ENCODE measurements at regions not wholly inside any gene's neighbourhood (a gene's known extent, or its start where the extent isn't known, plus 50 kb on each side); places are given as distances from the start of the nearest gene placed in this dataset.

- TF ChIP-seq RAD21 (IDR thresholded peaks at IDR 0.05 in 1 of 2, conservative IDR thresholded peaks at IDR 0.05 in 1 of 2; ENCODE audit: low read depth in 2 of 2, low read length in 2 of 2) (peak; percentile 21 to 27; a peak in 2 of 4 replicates), RBBP5 (IDR thresholded peaks at IDR 0.05; ENCODE audit: borderline replicate concordance, low read depth, low read length) (no peak), SP1 (IDR thresholded peaks at IDR 0.05; ENCODE audit: low read depth, low read length) (no peak)
Measured at GRCh38 chr3:177622520-177622919, 425.2 kb upstream of the TBL1XR1 start (continued).
